ENCODE measurements at regions not wholly inside any gene's neighbourhood (a gene's known extent, or its start where the extent isn't known, plus 50 kb on each side); places are given as distances from the start of the nearest gene placed in this dataset.

GRCh38 chr20:24730750-24731149 is 218.3 kb upstream of the CST7 start:
- Histone ChIP-seq H3K9me3 (ENCODE audit: low read depth) (no peaks in the 10 kb centered on the region), H3K4me1 (ENCODE audit: low read depth) (no peaks in the 10 kb centered on the region), H3K27ac (no peak overlapping the region), H3K27me3 (no peaks in the 10 kb centered on the region), H3K4me3 (no peak overlapping the region), H3K36me3 (no peaks in the 10 kb centered on the region)
- no peak for DNase-seq (ENCODE audit: low read depth in 1 of 2, low spot score in 1 of 2)
- TF ChIP-seq, protein P1, sequence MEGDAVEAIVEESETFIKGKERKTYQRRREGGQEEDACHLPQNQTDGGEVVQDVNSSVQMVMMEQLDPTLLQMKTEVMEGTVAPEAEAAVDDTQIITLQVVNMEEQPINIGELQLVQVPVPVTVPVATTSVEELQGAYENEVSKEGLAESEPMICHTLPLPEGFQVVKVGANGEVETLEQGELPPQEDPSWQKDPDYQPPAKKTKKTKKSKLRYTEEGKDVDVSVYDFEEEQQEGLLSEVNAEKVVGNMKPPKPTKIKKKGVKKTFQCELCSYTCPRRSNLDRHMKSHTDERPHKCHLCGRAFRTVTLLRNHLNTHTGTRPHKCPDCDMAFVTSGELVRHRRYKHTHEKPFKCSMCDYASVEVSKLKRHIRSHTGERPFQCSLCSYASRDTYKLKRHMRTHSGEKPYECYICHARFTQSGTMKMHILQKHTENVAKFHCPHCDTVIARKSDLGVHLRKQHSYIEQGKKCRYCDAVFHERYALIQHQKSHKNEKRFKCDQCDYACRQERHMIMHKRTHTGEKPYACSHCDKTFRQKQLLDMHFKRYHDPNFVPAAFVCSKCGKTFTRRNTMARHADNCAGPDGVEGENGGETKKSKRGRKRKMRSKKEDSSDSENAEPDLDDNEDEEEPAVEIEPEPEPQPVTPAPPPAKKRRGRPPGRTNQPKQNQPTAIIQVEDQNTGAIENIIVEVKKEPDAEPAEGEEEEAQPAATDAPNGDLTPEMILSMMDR (IDR thresholded peaks at IDR 0.05; ENCODE audit: low read depth, low read length) = no peak

DNA sequence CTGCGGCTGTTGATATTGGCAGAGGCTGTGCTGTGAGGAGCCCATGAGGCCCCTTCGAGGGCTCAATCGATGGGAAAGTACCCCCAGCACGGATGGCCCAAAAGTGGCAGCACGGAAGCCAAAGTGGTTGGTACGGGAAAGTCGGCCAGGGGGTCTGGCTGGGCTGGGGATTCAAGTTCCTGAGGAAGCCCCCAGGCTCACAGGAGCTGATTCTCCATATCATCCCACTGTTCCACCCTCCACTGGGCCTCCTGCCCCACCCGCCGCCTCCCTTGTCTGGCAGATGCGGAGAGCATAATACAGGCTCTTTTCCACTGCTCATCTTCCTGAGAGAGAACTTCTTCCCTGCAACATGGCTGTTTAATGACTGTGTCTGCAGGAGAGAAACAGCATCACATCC is 217.8 kb upstream of the CST7 start:
- no peaks in the 10 kb centered on the region for H3K36me3 ChIP-seq
- TF ChIP-seq, protein P1 (IDR thresholded peaks at IDR 0.05; ENCODE audit: low read depth, low read length) = no peak
- H3K4me3 ChIP-seq = no peak overlapping the region
- H3K4me1 ChIP-seq (ENCODE audit: low read depth) = no peaks in the 10 kb centered on the region
- H3K27me3 ChIP-seq = no peaks in the 10 kb centered on the region
- no peak overlapping the region for H3K27ac ChIP-seq
- no peak for DNase-seq (ENCODE audit: low read depth in 1 of 2, low spot score in 1 of 2)
- no peaks in the 10 kb centered on the region for H3K9me3 ChIP-seq (ENCODE audit: low read depth)

DNA sequence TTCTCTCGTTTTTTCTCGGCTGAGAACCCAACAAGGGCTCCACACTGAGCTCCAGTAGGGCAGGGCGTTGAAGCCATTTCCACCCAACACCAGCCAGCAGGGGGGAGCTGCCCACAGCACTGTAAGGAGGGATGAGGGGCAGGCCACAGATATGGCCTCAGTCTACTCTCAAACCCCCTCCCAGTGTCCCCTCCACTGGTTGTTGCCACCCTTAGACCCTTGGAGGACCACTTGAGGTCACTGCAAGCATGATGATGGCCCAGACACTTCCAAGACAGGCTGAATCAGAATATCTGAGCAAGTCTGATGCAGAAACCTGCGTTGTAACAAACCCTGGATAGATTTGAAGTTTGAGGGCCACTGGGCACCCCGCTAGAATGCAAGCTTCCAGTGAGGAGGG is 217.0 kb upstream of the CST7 start:
- Histone ChIP-seq H3K36me3 (no peaks in the 10 kb centered on the region), H3K4me1 (ENCODE audit: low read depth) (no peaks in the 10 kb centered on the region), H3K9me3 (ENCODE audit: low read depth) (no peaks in the 10 kb centered on the region), H3K27me3 (no peaks in the 10 kb centered on the region), H3K27ac (no peak overlapping the region), H3K4me3 (no peak overlapping the region)
- no peak for DNase-seq (ENCODE audit: low read depth in 1 of 2, low spot score in 1 of 2)
- TF ChIP-seq, protein P1 (IDR thresholded peaks at IDR 0.05; ENCODE audit: low read depth, low read length) = no peak

DNA sequence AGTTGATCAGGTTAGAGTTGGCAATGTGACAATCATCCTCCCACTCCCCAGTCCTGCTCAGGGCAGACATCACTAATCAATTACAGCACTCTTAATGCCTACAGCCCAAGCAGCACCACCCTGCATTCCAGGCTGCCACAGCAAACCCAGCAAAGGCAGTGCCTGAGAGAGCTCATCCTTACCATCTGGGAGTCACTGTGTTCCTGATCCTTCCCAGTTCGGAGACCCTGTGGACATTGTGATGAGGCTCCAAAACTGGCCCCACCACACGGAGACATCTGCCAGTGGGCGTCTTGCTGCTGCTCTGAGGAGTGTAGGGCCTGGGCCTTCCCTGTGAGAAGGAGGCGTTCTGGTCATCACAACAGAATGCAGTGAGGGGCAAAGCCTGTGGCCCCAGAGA is 216.5 kb upstream of the CST7 start:
- no peaks in the 10 kb centered on the region for H3K4me1 ChIP-seq (ENCODE audit: low read depth)
- TF ChIP-seq, protein P1 (IDR thresholded peaks at IDR 0.05; ENCODE audit: low read depth, low read length) = no peak
- H3K9me3 ChIP-seq (ENCODE audit: low read depth) = no peaks in the 10 kb centered on the region
- H3K4me3 ChIP-seq = no peak overlapping the region
- no peak overlapping the region for H3K27ac ChIP-seq
- H3K36me3 ChIP-seq = no peaks in the 10 kb centered on the region
- no peaks in the 10 kb centered on the region for H3K27me3 ChIP-seq
- DNase-seq (ENCODE audit: low read depth in 1 of 2, low spot score in 1 of 2) = no peak

DNA sequence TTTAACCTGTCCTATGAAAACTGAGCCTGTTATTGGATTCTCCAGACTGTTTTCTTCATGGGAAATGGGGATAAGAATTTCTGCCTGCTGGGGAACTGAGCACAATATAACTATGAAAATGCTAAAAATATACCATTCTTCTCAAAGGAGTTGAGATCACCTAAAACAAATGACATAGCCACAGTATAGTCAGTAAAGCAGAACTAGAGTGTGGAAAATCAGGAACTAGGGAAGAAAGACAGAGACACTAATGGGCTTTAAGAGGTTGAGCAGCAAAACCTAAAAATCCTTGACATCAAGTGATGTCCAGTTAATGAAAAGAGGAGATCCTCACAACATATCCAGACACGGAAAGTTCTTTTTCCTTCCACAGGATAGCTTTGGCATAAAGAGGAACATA is 215.7 kb upstream of the CST7 start:
- no peak overlapping the region for H3K27ac ChIP-seq
- TF ChIP-seq, protein P1 (IDR thresholded peaks at IDR 0.05; ENCODE audit: low read depth, low read length) = no peak
- no peaks in the 10 kb centered on the region for H3K36me3 ChIP-seq
- H3K9me3 ChIP-seq (ENCODE audit: low read depth) = no peaks in the 10 kb centered on the region
- no peaks in the 10 kb centered on the region for H3K4me1 ChIP-seq (ENCODE audit: low read depth)
- no peak for DNase-seq (ENCODE audit: low read depth in 1 of 2, low spot score in 1 of 2)
- no peaks in the 10 kb centered on the region for H3K27me3 ChIP-seq
- H3K4me3 ChIP-seq = no peak overlapping the region

GRCh38 chr20:24734139-24734538 is 214.9 kb upstream of the CST7 start:
- no peak overlapping the region for H3K4me3 ChIP-seq
- H3K4me1 ChIP-seq (ENCODE audit: low read depth) = no peaks in the 10 kb centered on the region
- H3K9me3 ChIP-seq (ENCODE audit: low read depth) = no peaks in the 10 kb centered on the region
- H3K27me3 ChIP-seq = no peaks in the 10 kb centered on the region
- H3K27ac ChIP-seq = no peak overlapping the region
- DNase-seq (ENCODE audit: low read depth in 1 of 2, low spot score in 1 of 2) = no peak
- TF ChIP-seq, protein P1 (IDR thresholded peaks at IDR 0.05; ENCODE audit: low read depth, low read length) = no peak
- no peaks in the 10 kb centered on the region for H3K36me3 ChIP-seq
